SK-N-MC (cell line): ENCODE measurements at regions not wholly inside any gene's neighbourhood (a gene's known extent, or its start where the extent isn't known, plus 50 kb on each side); places are given as distances from the start of the nearest gene placed in this dataset.

Experiments used
- EZH2 ChIP-seq: fragments of 200-600 bp; sonication (generic); IDR thresholded peaks from one replicate; pipeline ENCODE4 v1.6.1; 2017; ENCODE audit warnings: antibody characterized with exemption
- FOXP2 ChIP-seq: optimal IDR thresholded peaks from 2 replicates; pipeline ENCODE3; 2011; ENCODE audit warnings: mild to moderate bottlenecking, moderate library complexity; ENCODE audit not compliant: insufficient read depth; ENCODE audit errors: extremely low read length, control extremely low read depth
- POLR2AphosphoS5 ChIP-seq: IDR thresholded peaks from 2 replicates; pipeline ENCODE4 v1.6.1; 2012; ENCODE audit warnings: mild to moderate bottlenecking, low read depth, low read length, borderline replicate concordance

- TF ChIP-seq EZH2 (no peak), POLR2AphosphoS5 (no peak), FOXP2 (no peak)
Observed at GRCh38 chr6:92634561-92634960, 784.8 kb downstream of the EPHA7 start.
